ENCODE measurements at regions not wholly inside any gene's neighbourhood (a gene's known extent, or its start where the extent isn't known, plus 50 kb on each side); places are given as distances from the start of the nearest gene placed in this dataset.

GRCh38 chr4:54499308-54500074 lies 158.3 kb upstream of the KIT start:
- TF ChIP-seq CTCF (IDR thresholded peaks at IDR 0.05) (no peak), POLR2A (IDR thresholded peaks at IDR 0.05) (no peak)
